Esophagus (tissue), 2 donors: ENCODE measurements at regions not wholly inside any gene's neighbourhood (a gene's known extent, or its start where the extent isn't known, plus 50 kb on each side); places are given as distances from the start of the nearest gene placed in this dataset.
A peak's percentile ranks its signal among the peaks of the same experiment; 100 is the strongest.

Experiments
- H3K27ac ChIP-seq, 2 donors: one replicate each; pipeline ENCODE4 v1.5.1; 2013; ENCODE audit warnings: low read depth in 2 of 2, mild to moderate bottlenecking in 2 of 2, inconsistent platforms in 1 of 2, low read length in 1 of 2, moderate library complexity in 1 of 2
- H3K27me3 ChIP-seq, 2 donors: one replicate each; pipeline ENCODE4 v1.6.1; 2013; ENCODE audit warnings: low read length in 2 of 2, control low read depth in 1 of 2, mild to moderate bottlenecking in 1 of 2; ENCODE audit not compliant: insufficient read depth in 2 of 2, control insufficient read depth in 1 of 2
- H3K36me3 ChIP-seq, 2 donors: one replicate each; pipeline ENCODE4 v1.6.1; 2013; ENCODE audit warnings: low read length in 1 of 2; ENCODE audit not compliant: control insufficient read depth in 2 of 2, insufficient read depth in 2 of 2
- H3K4me1 ChIP-seq, 2 donors: one replicate each; pipeline ENCODE4 v1.6.1; 2013; ENCODE audit warnings: low read length in 1 of 2; ENCODE audit not compliant: control insufficient read depth in 2 of 2, insufficient read depth in 2 of 2
- H3K4me3 ChIP-seq, 2 donors: one replicate each; pipeline ENCODE4 v1.5.1; 2013; ENCODE audit warnings: low read length in 2 of 2, mild to moderate bottlenecking in 2 of 2, low read depth in 1 of 2, moderate library complexity in 1 of 2
- H3K9me3 ChIP-seq, 2 donors: one replicate each; pipeline ENCODE4 v1.6.1; 2013; ENCODE audit warnings: mild to moderate bottlenecking in 2 of 2, low read depth in 1 of 2, low read length in 1 of 2, moderate library complexity in 1 of 2; ENCODE audit not compliant: control insufficient read depth in 2 of 2, insufficient read depth in 1 of 2
- WGBS, 2 donors: extraction: QIAGEN DNeasy Blood & Tissue Kit; methylation state at CpG; one replicate each; pipeline ENCODE4 v1.1.7; 2013; 5-methylcytosine and 5-hydroxymethylcytosine counted together
- donor health status: healthy with polysubstance abuse.
- donor health status: Bipolar disorder and iron deficiency.

GRCh38 chr22:27512283-27512761 lies 289.2 kb downstream of the MN1 start:
- peak overlapping the region; percentile 35 to 78 for H3K27ac ChIP-seq
- no peaks in the 10 kb centered on the region for H3K36me3 ChIP-seq
- no peaks in the 10 kb centered on the region for H3K27me3 ChIP-seq
- 13 to 24% methylated on average over 13 of the region's 13 CpGs for WGBS, 2 donors
- H3K4me3 ChIP-seq, result no peak overlapping the region
- H3K9me3 ChIP-seq, result no peaks in the 10 kb centered on the region
- H3K4me1 ChIP-seq, result peaks cover 0 to 7% of the 10 kb centered on the region in 2 donors

- Histone ChIP-seq H3K9me3 (no peaks in the 10 kb centered on the region), H3K27me3 (no peaks in the 10 kb centered on the region), H3K27ac (peak overlapping the region in 1 of 2 donors; percentile 35), H3K36me3 (no peaks in the 10 kb centered on the region), H3K4me1 (peaks cover 0 to 7% of the 10 kb centered on the region in 2 donors), H3K4me3 (no peak overlapping the region)
- 33% methylated on average over 2 of the region's 2 CpGs for WGBS, 2 donors
Observed at GRCh38 chr22:27513021-27513420, 288.5 kb downstream of the MN1 start.

GRCh38 chr22:27514601-27515523 lies 286.7 kb downstream of the MN1 start:
- Histone ChIP-seq H3K27me3 (no peaks in the 10 kb centered on the region), H3K36me3 (no peaks in the 10 kb centered on the region), H3K4me1 (peaks cover 0 to 9% of the 10 kb centered on the region in 2 donors), H3K4me3 (no peak overlapping the region), H3K9me3 (no peaks in the 10 kb centered on the region), H3K27ac (no peak overlapping the region)
- WGBS, 2 donors, result 65 to 73% methylated on average over 9 of the region's 9 CpGs

- peaks cover 0 to 4% of the 10 kb centered on the region in 2 donors for H3K4me1 ChIP-seq
- H3K9me3 ChIP-seq, result no peaks in the 10 kb centered on the region
- H3K36me3 ChIP-seq, result no peaks in the 10 kb centered on the region
- H3K27ac ChIP-seq, result no peak overlapping the region
- WGBS, 2 donors, result 83 to 85% methylated on average over 7 of the region's 7 CpGs
- H3K4me3 ChIP-seq, result no peak overlapping the region
- H3K27me3 ChIP-seq, result no peaks in the 10 kb centered on the region
Observed at GRCh38 chr22:27517361-27518155, 284.0 kb downstream of the MN1 start.

GRCh38 chr22:27518531-27519340 lies 282.8 kb downstream of the MN1 start:
- Histone ChIP-seq H3K4me3 (no peak overlapping the region), H3K27ac (no peak overlapping the region), H3K9me3 (no peaks in the 10 kb centered on the region), H3K27me3 (no peaks in the 10 kb centered on the region), H3K36me3 (no peaks in the 10 kb centered on the region), H3K4me1 (peaks cover 0 to 2% of the 10 kb centered on the region in 2 donors)
- WGBS, 2 donors, result 63 to 66% methylated on average over 16 of the region's 16 CpGs

- H3K36me3 ChIP-seq, result no peaks in the 10 kb centered on the region
- H3K4me1 ChIP-seq, result peaks cover 0 to 1% of the 10 kb centered on the region in 2 donors
- H3K27ac ChIP-seq, result no peak overlapping the region
- 88 to 89% methylated on average over 5 of the region's 5 CpGs for WGBS, 2 donors
- H3K9me3 ChIP-seq, result no peaks in the 10 kb centered on the region
- no peaks in the 10 kb centered on the region for H3K27me3 ChIP-seq
- H3K4me3 ChIP-seq, result no peak overlapping the region
Observed at GRCh38 chr22:27523711-27524110, 277.8 kb downstream of the MN1 start.

GRCh38 chr22:27525711-27526110 lies 275.8 kb downstream of the MN1 start:
- WGBS, 2 donors, result 83 to 96% methylated on average over 2 of the region's 2 CpGs
- Histone ChIP-seq H3K4me1 (no peaks in the 10 kb centered on the region), H3K9me3 (no peaks in the 10 kb centered on the region), H3K27ac (no peak overlapping the region), H3K36me3 (no peaks in the 10 kb centered on the region), H3K27me3 (no peaks in the 10 kb centered on the region), H3K4me3 (no peak overlapping the region)

- Histone ChIP-seq H3K9me3 (no peaks in the 10 kb centered on the region), H3K36me3 (no peaks in the 10 kb centered on the region), H3K4me1 (no peaks in the 10 kb centered on the region), H3K27ac (no peak overlapping the region), H3K27me3 (no peaks in the 10 kb centered on the region), H3K4me3 (no peak overlapping the region)
- WGBS, 2 donors, result 50 to 68% methylated on average over 10 of the region's 10 CpGs
Observed at GRCh38 chr22:27526901-27527300, 274.7 kb downstream of the MN1 start.
